H9 (cell line): ENCODE measurements at regions not wholly inside any gene's neighbourhood (a gene's known extent, or its start where the extent isn't known, plus 50 kb on each side); places are given as distances from the start of the nearest gene placed in this dataset.

Source experiments
- DNase-seq: peaks from one replicate; pipeline ENCODE4 v3.0.0-alpha.2; 2017
- H2AFZ ChIP-seq: one replicate; pipeline ENCODE4 v1.6.1; 2013; ENCODE audit warnings: mild to moderate bottlenecking, low read length, control low read depth, moderate library complexity
- H2AK5ac ChIP-seq: 2 replicates; pipeline ENCODE4 v1.6.1; 2013; ENCODE audit warnings: low read length, control low read depth, mixed read lengths; ENCODE audit not compliant: insufficient read length
- H2BK120ac ChIP-seq: one replicate; pipeline ENCODE4 v1.6.1; 2013; ENCODE audit warnings: low read depth, mild to moderate bottlenecking, low read length, control low read depth, inconsistent platforms; ENCODE audit not compliant: poor library complexity, severe bottlenecking
- H2BK12ac ChIP-seq: 2 replicates; pipeline ENCODE4 v1.6.1; 2013; ENCODE audit warnings: low read length, control low read depth, mixed read lengths, low read depth; ENCODE audit not compliant: insufficient read length
- H2BK15ac ChIP-seq: 2 replicates; pipeline ENCODE4 v1.6.1; 2013; ENCODE audit warnings: low read depth, low read length, control low read depth
- H2BK20ac ChIP-seq: one replicate; pipeline ENCODE4 v1.6.1; 2013; ENCODE audit warnings: low read depth, mild to moderate bottlenecking, low read length, control low read depth, inconsistent platforms; ENCODE audit not compliant: poor library complexity, severe bottlenecking
- H2BK5ac ChIP-seq: 2 replicates; pipeline ENCODE4 v1.6.1; 2013; ENCODE audit warnings: low read length, control low read depth, mixed read lengths; ENCODE audit not compliant: insufficient read length
- H3K14ac ChIP-seq: 2 replicates; pipeline ENCODE4 v1.6.1; 2013; ENCODE audit warnings: low read length, control low read depth; ENCODE audit not compliant: insufficient read depth
- H3K18ac ChIP-seq: 2 replicates; pipeline ENCODE4 v1.6.1; 2013; ENCODE audit warnings: low read depth, mild to moderate bottlenecking, mixed read lengths, low read length, control low read depth; ENCODE audit not compliant: insufficient read length
- H3K23ac ChIP-seq: 2 replicates; pipeline ENCODE4 v1.6.1; 2013; ENCODE audit warnings: low read length, control low read depth, mixed read lengths, low read depth; ENCODE audit not compliant: insufficient read length
- H3K23me2 ChIP-seq: 2 replicates; pipeline ENCODE4 v1.6.1; 2013; ENCODE audit warnings: low read depth, mild to moderate bottlenecking, mixed read lengths, low read length, control low read depth; ENCODE audit not compliant: insufficient read length, poor library complexity, severe bottlenecking
- H3K27ac ChIP-seq: 2 replicates; pipeline ENCODE4 v1.5.1; 2013; ENCODE audit warnings: low read length, control low read depth, mixed read lengths, low read depth; ENCODE audit not compliant: insufficient read length
- H3K27me3 ChIP-seq: 2 replicates; pipeline ENCODE4 v1.6.1; 2013; ENCODE audit warnings: low read length, control low read depth, inconsistent platforms; ENCODE audit not compliant: insufficient read depth
- H3K4ac ChIP-seq: 2 replicates; pipeline ENCODE4 v1.6.1; 2013; ENCODE audit warnings: low read depth, mild to moderate bottlenecking, control low read depth, inconsistent platforms, low read length, moderate library complexity
- H3K4me1 ChIP-seq: 2 replicates; pipeline ENCODE4 v1.6.1; 2013; ENCODE audit warnings: low read length, control low read depth, inconsistent platforms; ENCODE audit not compliant: insufficient read depth
- H3K4me2 ChIP-seq: 2 replicates; pipeline ENCODE4 v1.6.1; 2013; ENCODE audit warnings: low read length, control low read depth, mixed read lengths; ENCODE audit not compliant: insufficient read length, insufficient read depth
- H3K56ac ChIP-seq: 2 replicates; pipeline ENCODE4 v1.6.1; 2013; ENCODE audit warnings: low read depth, mild to moderate bottlenecking, mixed read lengths, low read length, control low read depth; ENCODE audit not compliant: insufficient read length
- H3K79me1 ChIP-seq: 2 replicates; pipeline ENCODE4 v1.6.1; 2013; ENCODE audit warnings: low read depth, mild to moderate bottlenecking, moderate library complexity, low read length, control low read depth, inconsistent platforms; ENCODE audit not compliant: insufficient read depth, poor library complexity, severe bottlenecking
- H3K79me2 ChIP-seq: 2 replicates; pipeline ENCODE4 v1.6.1; 2013; ENCODE audit warnings: low read length, control low read depth, inconsistent platforms; ENCODE audit not compliant: insufficient read depth
- H3K9ac ChIP-seq: 2 replicates; pipeline ENCODE4 v1.6.1; 2013; ENCODE audit warnings: low read length, control low read depth, mixed read lengths; ENCODE audit not compliant: insufficient read length; ENCODE audit errors: extremely low read depth
- H3K9me3 ChIP-seq: one replicate; pipeline ENCODE4 v1.6.1; 2013; ENCODE audit warnings: low read depth, low read length, inconsistent platforms; ENCODE audit not compliant: control insufficient read depth
- H3T11ph ChIP-seq: one replicate; pipeline ENCODE4 v1.6.1; 2013; ENCODE audit warnings: mild to moderate bottlenecking, low read length, control low read depth, inconsistent platforms
- H4K20me1 ChIP-seq: one replicate; pipeline ENCODE4 v1.6.1; 2013; ENCODE audit not compliant: control insufficient read depth, insufficient read length, insufficient read depth
- H4K5ac ChIP-seq: 2 replicates; pipeline ENCODE4 v1.6.1; 2013; ENCODE audit warnings: low read depth, mild to moderate bottlenecking, mixed read lengths, low read length, control low read depth; ENCODE audit not compliant: insufficient read length
- H4K8ac ChIP-seq: replicated peaks from 2 replicates; pipeline ENCODE4 v1.6.1; 2013; ENCODE audit warnings: low read length, control low read depth, mixed read lengths, low read depth; ENCODE audit not compliant: insufficient read length
- H4K91ac ChIP-seq: 2 replicates; pipeline ENCODE4 v1.6.1; 2013; ENCODE audit warnings: low read depth, mild to moderate bottlenecking, moderate library complexity, mixed read lengths, low read length, control low read depth; ENCODE audit not compliant: insufficient read length
- H3K27ac Mint-ChIP-seq, 3 experiments: 2 replicates in 2 of 3; 3 replicates in 1 of 3; pipeline ENCODE4 v1.8.0; 2020 to 2021; ENCODE audit warnings: mixed read lengths in 3 of 3, mild to moderate bottlenecking in 1 of 3, moderate library complexity in 1 of 3
- H3K27me3 Mint-ChIP-seq: 2 replicates; pipeline ENCODE4 v1.8.0; 2021; ENCODE audit warnings: low read depth, mild to moderate bottlenecking, moderate library complexity, mixed read lengths
- H3K36me3 Mint-ChIP-seq, 3 experiments: 2 replicates in 2 of 3; 3 replicates in 1 of 3; pipeline ENCODE4 v1.8.0; 2020 to 2021; ENCODE audit warnings: low read depth in 3 of 3, mixed read lengths in 3 of 3; ENCODE audit not compliant: insufficient read depth in 1 of 3
- H3K4me1 Mint-ChIP-seq, 2 experiments: 2 replicates each; pipeline ENCODE4 v1.8.0; 2020; ENCODE audit warnings: mixed read lengths in 2 of 2
- H3K4me3 Mint-ChIP-seq, 2 experiments: 2 replicates in 1 of 2; 3 replicates in 1 of 2; pipeline ENCODE4 v1.8.0; 2020 to 2021; ENCODE audit warnings: mild to moderate bottlenecking in 2 of 2, mixed read lengths in 2 of 2, moderate library complexity in 1 of 2
- H3K9me3 Mint-ChIP-seq, 2 experiments: 2 replicates in 1 of 2; 3 replicates in 1 of 2; pipeline ENCODE4 v1.8.0; 2020; ENCODE audit warnings: mild to moderate bottlenecking in 2 of 2, mixed read lengths in 2 of 2, moderate library complexity in 1 of 2
- CTCF ChIP-seq: fragments of 200-600 bp; sonication (generic); conservative IDR thresholded peaks from 3 replicates; pipeline ENCODE4 v1.8.0; 2021; ENCODE audit warnings: antibody characterized with exemption, mild to moderate bottlenecking
- WGBS: extraction: QIAGEN DNeasy Blood & Tissue Kit; methylation state at CpG from one replicate; pipeline ENCODE4 v1.1.7; 2013; ENCODE audit warnings: missing lambda C conversion rate, low lambda C conversion rate, mixed read lengths; ENCODE audit not compliant: insufficient read length; ENCODE audit errors: extremely low coverage; 5-methylcytosine and 5-hydroxymethylcytosine counted together

GRCh38 chr14:98059106-98059505 is 1212.9 kb downstream of the BCL11B start:
- no peak overlapping the region for H3K4me3 Mint-ChIP-seq
- H2BK5ac ChIP-seq, result no peak overlapping the region
- H4K5ac ChIP-seq, result no peak overlapping the region
- no peaks in the 10 kb centered on the region for H3K9me3 ChIP-seq
- H3K56ac ChIP-seq, result no peak overlapping the region
- H3K27ac Mint-ChIP-seq, result no peak overlapping the region
- no peaks in the 10 kb centered on the region for H3K27me3 Mint-ChIP-seq
- no peaks in the 10 kb centered on the region for H3K4me1 ChIP-seq
- H3K9ac ChIP-seq, result no peak overlapping the region
- H2BK12ac ChIP-seq, result no peak overlapping the region
- H3K4me2 ChIP-seq, result no peak overlapping the region
- H3K79me2 ChIP-seq, result no peaks in the 10 kb centered on the region
- H2AK5ac ChIP-seq, result no peak overlapping the region
- no peaks in the 10 kb centered on the region for H4K20me1 ChIP-seq
- TF ChIP-seq CTCF, result no peak
- WGBS, result no CpG with 5 or more reads among the region's 5 CpGs
- H3K36me3 Mint-ChIP-seq, result no peaks in the 10 kb centered on the region
- no peak for DNase-seq
- H3K79me1 ChIP-seq, result no peaks in the 10 kb centered on the region
- H3T11ph ChIP-seq, result no peak overlapping the region
- H4K8ac ChIP-seq, result no peak overlapping the region
- no peak overlapping the region for H2BK120ac ChIP-seq
- no peak overlapping the region for H2AFZ ChIP-seq
- H3K23ac ChIP-seq, result no peak overlapping the region
- H2BK20ac ChIP-seq, result no peak overlapping the region
- H3K4me1 Mint-ChIP-seq, result peaks cover 0 to 14% of the 10 kb centered on the region in 2 experiments; a peak in 3 of 4 replicates
- H3K9me3 Mint-ChIP-seq, result no peaks in the 10 kb centered on the region; a peak in 1 of 5 replicates
- no peak overlapping the region for H3K14ac ChIP-seq
- no peaks in the 10 kb centered on the region for H3K27me3 ChIP-seq
- H3K18ac ChIP-seq, result no peak overlapping the region
- no peak overlapping the region for H3K4ac ChIP-seq
- H4K91ac ChIP-seq, result no peak overlapping the region
- no peak overlapping the region for H3K27ac ChIP-seq
- no peaks in the 10 kb centered on the region for H3K23me2 ChIP-seq
- no peak overlapping the region for H2BK15ac ChIP-seq
